ENCODE measurements at regions not wholly inside any gene's neighbourhood (a gene's known extent, or its start where the extent isn't known, plus 50 kb on each side); places are given as distances from the start of the nearest gene placed in this dataset.
A peak's percentile ranks its signal among the peaks of the same experiment; 100 is the strongest.

GRCh38 chr15:80326270-80326669, 74.3 kb upstream of the CTXND1 start:
- Histone ChIP-seq H3K23ac (ENCODE audit: low read depth, low read length) (no peak overlapping the region), H3K4me2 (ENCODE audit: low read depth, low read length) (no peak overlapping the region), H2AFZ (replicated peaks; ENCODE audit: low read length, poor library complexity) (no peak overlapping the region), H3K27me3 (ENCODE audit: control insufficient read depth, insufficient read depth, low read length) (peaks cover 3% of the 10 kb centered on the region), H4K20me1 (ENCODE audit: insufficient read depth, low read length) (no peaks in the 10 kb centered on the region), H2BK15ac (ENCODE audit: low read depth, low read length) (no peak overlapping the region), H3K4me3 (ENCODE audit: insufficient read depth, low read depth, low read length) (no peak overlapping the region), H2AK9ac (replicated peaks; ENCODE audit: low read depth, low read length, poor library complexity) (no peak overlapping the region), H3K18ac (ENCODE audit: low read depth, low read length) (no peak overlapping the region), H2AK5ac (ENCODE audit: low read depth, low read length) (no peak overlapping the region), H4K5ac (ENCODE audit: low read depth, low read length) (no peak overlapping the region), H3K79me1 (ENCODE audit: low read depth in 1 of 2, low read length in 2 of 2) (no peaks in the 10 kb centered on the region), H3K27ac (ENCODE audit: insufficient read depth, low read length) (no peak overlapping the region), H3K56ac (ENCODE audit: extremely low read depth, insufficient read depth, low read length) (no peak overlapping the region), H2BK20ac (ENCODE audit: low read depth, low read length) (no peak overlapping the region), H4K91ac (ENCODE audit: insufficient read depth, low read depth, low read length) (no peak overlapping the region), H2BK5ac (ENCODE audit: low read depth, low read length, poor library complexity, severe bottlenecking) (no peak overlapping the region), H3K14ac (replicated peaks; ENCODE audit: low read depth, low read length) (no peak overlapping the region), H4K8ac (ENCODE audit: low read depth in 2 of 2, low read length in 2 of 2) (no peak overlapping the region), H3K4me1 (ENCODE audit: control insufficient read depth, insufficient read depth, low read length) (no peaks in the 10 kb centered on the region), H3K4ac (ENCODE audit: low read depth, low read length) (no peak overlapping the region), H2BK120ac (ENCODE audit: low read depth, low read length) (no peak overlapping the region), H3K9ac (ENCODE audit: low read depth, low read length) (no peak overlapping the region), H3K9me1 (ENCODE audit: insufficient read depth, low read length) (no peaks in the 10 kb centered on the region), H3K9me3 (ENCODE audit: control insufficient read depth, insufficient read depth, low read length) (0 out of 2 replicates have a peak, but pooled peaks cover 3% of the 10 kb centered on the region), H3K36me3 (ENCODE audit: control insufficient read depth, insufficient read depth, low read length) (no peaks in the 10 kb centered on the region)
- intact Hi-C loops (cut with micrococcal nuclease): no loop called here
- no TSS peak for BruUV-seq (replicated peaks)
- POLR2A ChIA-PET (ENCODE audit: unreplicated experiment): no interaction called here
- 0 out of 2 replicates have a peak, but pooled peaks have one; percentile 21 for TF ChIP-seq CEBPB (IDR thresholded peaks at IDR 0.05; ENCODE audit: low read depth, low read length)
- no peak for TF ChIP-seq SMC3 (IDR thresholded peaks at IDR 0.05; ENCODE audit: low read depth, low read length)
- TF ChIP-seq FOS (IDR thresholded peaks at IDR 0.05; ENCODE audit: low read depth, low read length): no peak
- no peak for TF ChIP-seq RFX5 (IDR thresholded peaks at IDR 0.05; ENCODE audit: low read depth, low read length)
- CTCF ChIA-PET: no interaction called here
- DNase-seq (no peak), ATAC-seq (ENCODE audit: low read depth) (no peak)
- in situ Hi-C loops (cut with MboI; ENCODE audit: low sequenced_read_pairs): no loop called here
- WGBS, 2 experiments (ENCODE audit: extremely low coverage in 2 of 2, insufficient read length in 1 of 2): no CpG with 5 or more reads among the region's 2 CpGs
- dilution Hi-C loops (cut with HindIII; ENCODE audit: low sequenced_read_pairs, unreplicated experiment): no loop called here
